ENCODE measurements at regions not wholly inside any gene's neighbourhood (a gene's known extent, or its start where the extent isn't known, plus 50 kb on each side); places are given as distances from the start of the nearest gene placed in this dataset.

DNA sequence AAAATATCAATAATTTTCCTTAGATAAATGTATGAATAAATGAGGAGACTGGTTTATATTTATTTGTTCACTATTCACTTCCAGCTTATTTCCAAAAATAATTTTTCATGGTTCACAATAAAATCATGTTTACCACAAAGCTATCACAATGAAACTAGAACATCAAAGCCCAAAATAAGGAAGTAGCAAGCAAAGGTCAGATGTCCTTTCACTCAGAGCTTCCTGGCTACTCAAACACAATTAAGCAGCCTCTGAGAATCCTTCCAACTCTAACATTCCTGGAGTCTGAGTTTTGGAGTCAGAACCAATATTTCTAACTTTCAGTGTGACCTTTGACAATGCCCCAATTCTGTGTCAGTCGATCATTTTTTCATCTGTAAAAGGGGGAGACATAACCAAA is 527.0 kb downstream of the SOX6 start:
- Histone ChIP-seq H3K4me3 (no peak overlapping the region), H3K9me3 (no peaks in the 10 kb centered on the region), H3K4me1 (peaks cover 0 to 4% (median 0%) of the 10 kb centered on the region in 4 donors), H3K27me3 (no peaks in the 10 kb centered on the region), H3K27ac (no peak overlapping the region), H3K36me3 (no peaks in the 10 kb centered on the region)
- TF ChIP-seq EP300 (IDR thresholded peaks at IDR 0.05; ENCODE audit: low read depth) (no peak), POLR2A (IDR thresholded peaks at IDR 0.05) (no peak), CTCF (IDR thresholded peaks at IDR 0.05) (no peak), POLR2AphosphoS5 (IDR thresholded peaks at IDR 0.05) (no peak)
- in situ Hi-C loops (cut with MboI; ENCODE audit: low pct_ligation_motif_present in 1 of 4, low pct_unique_long_range_greater_than_20kb in 1 of 4, low sequenced_read_pairs in 3 of 4) (loop anchor here in 2 of 4 donors (25.0 kb wide), 1 partner anchor 783 kb away; no protein-coding TSS in a partner anchor), intact Hi-C loops (cut with DNase I; ENCODE audit: low total_unique reads) (no loop called here)
- DNase-seq = no peak
- 61 to 67% methylated on average over 1 of the region's 1 CpG for WGBS, 2 donors (ENCODE audit: low coverage in 1 of 2)

DNA sequence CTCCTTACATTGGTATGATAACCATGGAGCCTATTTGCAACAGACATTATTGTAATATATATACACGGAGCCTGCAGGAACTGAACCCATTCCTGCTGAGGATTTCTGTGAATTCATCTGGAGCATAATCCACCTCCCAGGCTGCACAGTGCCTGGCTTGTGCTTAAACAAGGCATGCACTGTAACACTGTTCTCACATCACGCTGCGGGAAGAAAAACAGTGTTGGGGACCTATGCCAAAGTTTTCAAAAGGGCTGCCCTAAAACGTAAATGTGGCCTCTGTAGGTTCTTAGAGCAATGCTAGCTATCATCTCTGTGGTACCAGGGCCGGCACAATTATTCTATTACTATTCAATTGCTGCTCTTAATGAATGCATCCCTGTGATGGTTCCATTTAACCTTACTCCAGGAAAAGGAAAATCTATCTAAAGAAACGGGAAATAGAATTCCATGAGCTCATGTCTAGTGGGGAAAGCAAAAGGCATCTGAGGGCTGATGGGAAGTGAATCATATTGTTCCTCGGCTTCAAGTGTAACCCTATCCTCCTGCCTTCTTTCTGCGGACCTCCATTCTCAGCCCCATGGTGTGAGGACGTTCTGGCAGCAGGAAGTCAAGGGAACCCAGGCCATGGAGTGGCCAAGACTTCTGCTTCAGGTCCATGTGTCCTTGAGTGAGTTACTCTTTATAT is 525.5 kb downstream of the SOX6 start:
- no peak for TF ChIP-seq POLR2AphosphoS5 (IDR thresholded peaks at IDR 0.05)
- TF ChIP-seq EP300 (IDR thresholded peaks at IDR 0.05; ENCODE audit: low read depth) = no peak
- no peak for TF ChIP-seq POLR2A (IDR thresholded peaks at IDR 0.05)
- no peak for TF ChIP-seq CTCF (IDR thresholded peaks at IDR 0.05)
- Histone ChIP-seq H3K9me3 (no peaks in the 10 kb centered on the region), H3K4me3 (no peak overlapping the region), H3K27ac (no peak overlapping the region), H3K36me3 (no peaks in the 10 kb centered on the region), H3K4me1 (peaks cover 0 to 4% (median 0%) of the 10 kb centered on the region in 4 donors), H3K27me3 (no peaks in the 10 kb centered on the region)
- in situ Hi-C loops (cut with MboI; ENCODE audit: low pct_ligation_motif_present in 1 of 4, low pct_unique_long_range_greater_than_20kb in 1 of 4, low sequenced_read_pairs in 3 of 4) = loop anchor here in 2 of 4 donors (25.0 kb wide), 1 partner anchor 781 kb away; no protein-coding TSS in a partner anchor
- intact Hi-C loops (cut with DNase I; ENCODE audit: low total_unique reads) = no loop called here
- no peak for DNase-seq
- WGBS, 2 donors (ENCODE audit: low coverage in 1 of 2) = 82 to 90% methylated on average over 3 to 9 of the region's 9 CpGs

DNA sequence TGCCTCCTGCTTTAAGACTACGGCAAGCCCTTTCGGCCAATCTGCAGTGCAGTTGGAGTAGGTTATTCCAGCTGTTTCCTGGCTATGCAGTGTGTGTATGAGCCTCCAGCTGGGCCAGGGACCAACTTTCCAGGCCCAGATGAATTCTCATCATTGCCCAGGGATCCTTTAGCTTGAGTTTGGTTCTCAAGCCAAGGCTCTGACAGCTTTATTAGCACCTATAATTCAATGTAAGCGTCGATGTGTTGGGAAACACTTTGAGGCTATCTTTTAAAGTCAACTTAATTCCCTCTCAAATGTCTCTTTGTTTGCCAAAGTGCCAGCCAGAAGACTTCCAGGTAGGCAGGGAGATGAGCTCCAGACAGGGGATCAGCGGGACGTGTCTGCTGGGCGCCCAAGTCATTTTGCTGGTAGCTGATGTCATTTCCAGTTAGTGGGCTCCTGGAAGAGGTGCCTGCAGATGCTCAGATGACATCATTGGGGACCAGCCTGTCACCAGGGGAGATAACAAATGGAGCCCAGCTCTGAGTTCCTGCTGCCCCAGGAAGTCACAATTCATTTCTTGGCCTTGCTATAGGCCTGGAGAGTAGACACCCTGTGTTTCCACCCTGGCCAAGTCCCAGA is 520.4 kb downstream of the SOX6 start:
- peak; percentile 26 for DNase-seq
- H3K4me1 ChIP-seq = peaks cover 3 to 28% (median 17%) of the 10 kb centered on the region in 4 donors
- H3K4me3 ChIP-seq = no peak overlapping the region
- intact Hi-C loops (cut with DNase I; ENCODE audit: low total_unique reads) = loop anchor here (5.0 kb wide), 1 partner anchor 101 kb away; no protein-coding TSS in a partner anchor
- no peaks in the 10 kb centered on the region for H3K9me3 ChIP-seq
- TF ChIP-seq POLR2AphosphoS5 (IDR thresholded peaks at IDR 0.05) = peak; percentile 71 to 94 (median 90)
- peak; percentile 59 for TF ChIP-seq EP300 (IDR thresholded peaks at IDR 0.05; ENCODE audit: low read depth)
- TF ChIP-seq POLR2A (IDR thresholded peaks at IDR 0.05) = no peak
- H3K27ac ChIP-seq = peak overlapping the region in 1 of 4 donors; percentile 35
- no peaks in the 10 kb centered on the region for H3K36me3 ChIP-seq
- WGBS, 2 donors (ENCODE audit: low coverage in 1 of 2) = 40 to 75% methylated on average over 1 to 7 of the region's 7 CpGs
- no peaks in the 10 kb centered on the region for H3K27me3 ChIP-seq
- in situ Hi-C loops (cut with MboI; ENCODE audit: low pct_ligation_motif_present in 1 of 4, low pct_unique_long_range_greater_than_20kb in 1 of 4, low sequenced_read_pairs in 3 of 4) = loop anchor here in 2 of 4 donors (25.0 kb wide), 1 partner anchor 776 kb away; no protein-coding TSS in a partner anchor

- WGBS, 2 donors (ENCODE audit: low coverage in 1 of 2) = 58 to 63% methylated on average over 1 of the region's 1 CpG
Measured at GRCh38 chr11:15836795-15837194, 519.6 kb downstream of the SOX6 start.

More at GRCh38 chr11:15836795-15837194, 519.6 kb downstream of the SOX6 start:
- no peak for DNase-seq
- intact Hi-C loops (cut with DNase I; ENCODE audit: low total_unique reads) (loop anchor here (5.0 kb wide), 1 partner anchor 101 kb away; no protein-coding TSS in a partner anchor), in situ Hi-C loops (cut with MboI; ENCODE audit: low pct_ligation_motif_present in 1 of 4, low pct_unique_long_range_greater_than_20kb in 1 of 4, low sequenced_read_pairs in 3 of 4) (loop anchor here in 2 of 4 donors (25.0 kb wide), 1 partner anchor 776 kb away; no protein-coding TSS in a partner anchor)
- Histone ChIP-seq H3K27ac (peak overlapping the region in 2 of 4 donors; percentile 15 to 26), H3K27me3 (no peaks in the 10 kb centered on the region), H3K9me3 (no peaks in the 10 kb centered on the region), H3K4me3 (no peak overlapping the region), H3K36me3 (no peaks in the 10 kb centered on the region), H3K4me1 (peaks cover 3 to 32% (median 19%) of the 10 kb centered on the region in 4 donors)
- no peak for TF ChIP-seq CTCF (IDR thresholded peaks at IDR 0.05)
- no peak for TF ChIP-seq POLR2AphosphoS5 (IDR thresholded peaks at IDR 0.05)
- TF ChIP-seq EP300 (IDR thresholded peaks at IDR 0.05; ENCODE audit: low read depth) = no peak
- TF ChIP-seq POLR2A (IDR thresholded peaks at IDR 0.05) = no peak
